ENCODE measurements at regions not wholly inside any gene's neighbourhood (a gene's known extent, or its start where the extent isn't known, plus 50 kb on each side); places are given as distances from the start of the nearest gene placed in this dataset.

DNA sequence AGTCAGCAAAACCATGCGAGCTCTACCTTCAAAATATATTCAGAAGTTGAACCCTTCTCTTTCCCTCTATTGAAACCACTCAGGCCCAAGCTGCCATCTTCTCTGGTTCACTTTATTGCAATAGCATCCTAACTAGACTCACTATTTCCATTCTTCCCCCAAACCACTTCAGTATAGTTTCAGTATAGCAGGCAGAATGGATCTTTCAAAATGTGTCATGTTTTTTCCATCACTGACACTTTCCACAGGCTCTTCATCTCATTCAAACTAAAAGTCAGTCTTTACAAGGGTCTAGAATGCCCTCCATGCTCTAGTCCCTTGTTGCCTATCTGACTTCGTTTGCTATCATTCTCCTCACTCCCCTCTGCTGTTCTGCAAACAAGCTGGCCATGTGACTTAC lies 274.4 kb downstream of the IDS start:
- no peaks in the 10 kb centered on the region for H3K36me3 ChIP-seq (replicated peaks in 1 of 2; ENCODE audit: control insufficient read depth in 2 of 2, insufficient read depth in 2 of 2, low read length in 2 of 2)
- DNase-seq (ENCODE audit: low spot score), result no peak
- no CpG with 5 or more reads among the region's 2 CpGs for WGBS, 2 donors (ENCODE audit: extremely low coverage in 2 of 2, insufficient read length in 2 of 2, insufficient replicate concordance in 1 of 2)
- no peak overlapping the region for H3K14ac ChIP-seq (ENCODE audit: low read length)
- H3K18ac ChIP-seq (ENCODE audit: low read length), result no peak overlapping the region
- no peak overlapping the region for H3K23ac ChIP-seq (ENCODE audit: low read depth, low read length, poor library complexity)
- no peak overlapping the region for H2AK5ac ChIP-seq (ENCODE audit: low read depth, low read length)
- H2BK120ac ChIP-seq (ENCODE audit: low read depth, low read length), result no peak overlapping the region
- no peak overlapping the region for H2BK12ac ChIP-seq (ENCODE audit: low read length)
- H3K4me2 ChIP-seq (ENCODE audit: insufficient read depth, low read length, poor library complexity, severe bottlenecking), result no peak overlapping the region
- H2AFZ ChIP-seq (ENCODE audit: low read length), result no peak overlapping the region
- no peak overlapping the region for H2BK5ac ChIP-seq (ENCODE audit: low read length)
- no peak overlapping the region for H3K27ac ChIP-seq (replicated peaks; ENCODE audit: low read length)
- no peak overlapping the region for H2BK15ac ChIP-seq (ENCODE audit: low read length)
- H3K9ac ChIP-seq (ENCODE audit: low read depth, low read length, poor library complexity), result no peak overlapping the region
- H3K4me1 ChIP-seq (ENCODE audit: control insufficient read depth in 2 of 2, insufficient read depth in 1 of 2, low read depth in 1 of 2, low read length in 2 of 2), result no peaks in the 10 kb centered on the region
- no peak overlapping the region for H4K91ac ChIP-seq (ENCODE audit: low read depth, low read length, poor library complexity)
- no peaks in the 10 kb centered on the region for H3K9me3 ChIP-seq (replicated peaks in 1 of 2; ENCODE audit: control insufficient read depth in 2 of 2, insufficient read depth in 1 of 2, low read depth in 1 of 2, low read length in 2 of 2)
- no peak overlapping the region for H3K4ac ChIP-seq (ENCODE audit: low read length)
- no peak overlapping the region for H3K4me3 ChIP-seq (ENCODE audit: low read length in 2 of 2)
- H3K27me3 ChIP-seq (ENCODE audit: control insufficient read depth in 3 of 3, insufficient read depth in 3 of 3, low read depth in 1 of 3, low read length in 3 of 3), result no peaks in the 10 kb centered on the region
- H4K8ac ChIP-seq (ENCODE audit: low read depth, low read length), result no peak overlapping the region
- H3K79me1 ChIP-seq (ENCODE audit: low read depth, low read length), result no peaks in the 10 kb centered on the region

DNA sequence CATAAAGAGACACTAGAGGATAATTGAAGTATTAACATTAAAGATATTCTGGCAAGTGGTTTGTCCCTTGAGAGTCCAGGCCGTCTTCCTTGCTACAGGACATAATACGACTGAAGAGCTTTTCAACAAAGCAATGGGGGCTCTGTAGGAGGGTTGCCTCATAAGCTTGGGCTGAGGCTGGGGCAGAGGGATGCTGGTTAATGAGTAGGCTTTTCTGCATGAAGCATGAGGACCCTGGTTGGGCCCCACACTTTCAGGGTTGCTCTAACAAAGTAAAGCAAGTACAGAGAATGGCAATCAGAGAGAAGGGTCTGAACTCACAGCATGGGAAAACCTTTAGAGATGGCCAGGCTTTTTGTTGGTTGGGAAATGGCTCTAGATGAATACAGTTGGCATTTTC lies 281.3 kb downstream of the IDS start:
- no peak overlapping the region for H2BK120ac ChIP-seq (ENCODE audit: low read depth, low read length)
- H2BK5ac ChIP-seq (ENCODE audit: low read length), result no peak overlapping the region
- H3K4me3 ChIP-seq (ENCODE audit: low read length in 2 of 2), result no peak overlapping the region
- no peak overlapping the region for H4K8ac ChIP-seq (ENCODE audit: low read depth, low read length)
- H2AFZ ChIP-seq (ENCODE audit: low read length), result no peak overlapping the region
- H3K23ac ChIP-seq (ENCODE audit: low read depth, low read length, poor library complexity), result no peak overlapping the region
- H3K4me1 ChIP-seq (ENCODE audit: control insufficient read depth in 2 of 2, insufficient read depth in 1 of 2, low read depth in 1 of 2, low read length in 2 of 2), result no peaks in the 10 kb centered on the region
- no peak overlapping the region for H3K14ac ChIP-seq (ENCODE audit: low read length)
- DNase-seq (ENCODE audit: low spot score), result no peak
- no peaks in the 10 kb centered on the region for H3K9me3 ChIP-seq (replicated peaks in 1 of 2; ENCODE audit: control insufficient read depth in 2 of 2, insufficient read depth in 1 of 2, low read depth in 1 of 2, low read length in 2 of 2)
- no peak overlapping the region for H2BK12ac ChIP-seq (ENCODE audit: low read length)
- H3K79me1 ChIP-seq (ENCODE audit: low read depth, low read length), result no peaks in the 10 kb centered on the region
- H3K27ac ChIP-seq (replicated peaks; ENCODE audit: low read length), result no peak overlapping the region
- H3K4ac ChIP-seq (ENCODE audit: low read length), result no peak overlapping the region
- H4K91ac ChIP-seq (ENCODE audit: low read depth, low read length, poor library complexity), result no peak overlapping the region
- H3K27me3 ChIP-seq (ENCODE audit: control insufficient read depth in 3 of 3, insufficient read depth in 3 of 3, low read depth in 1 of 3, low read length in 3 of 3), result no peaks in the 10 kb centered on the region
- no peak overlapping the region for H3K9ac ChIP-seq (ENCODE audit: low read depth, low read length, poor library complexity)
- H2AK5ac ChIP-seq (ENCODE audit: low read depth, low read length), result no peak overlapping the region
- WGBS, 2 donors (ENCODE audit: extremely low coverage in 2 of 2, insufficient read length in 2 of 2, insufficient replicate concordance in 1 of 2), result no CpG with 5 or more reads among the region's 2 CpGs
- H3K36me3 ChIP-seq (replicated peaks in 1 of 2; ENCODE audit: control insufficient read depth in 2 of 2, insufficient read depth in 2 of 2, low read length in 2 of 2), result no peaks in the 10 kb centered on the region
- H2BK15ac ChIP-seq (ENCODE audit: low read length), result no peak overlapping the region
- H3K4me2 ChIP-seq (ENCODE audit: insufficient read depth, low read length, poor library complexity, severe bottlenecking), result no peak overlapping the region
- H3K18ac ChIP-seq (ENCODE audit: low read length), result no peak overlapping the region

DNA sequence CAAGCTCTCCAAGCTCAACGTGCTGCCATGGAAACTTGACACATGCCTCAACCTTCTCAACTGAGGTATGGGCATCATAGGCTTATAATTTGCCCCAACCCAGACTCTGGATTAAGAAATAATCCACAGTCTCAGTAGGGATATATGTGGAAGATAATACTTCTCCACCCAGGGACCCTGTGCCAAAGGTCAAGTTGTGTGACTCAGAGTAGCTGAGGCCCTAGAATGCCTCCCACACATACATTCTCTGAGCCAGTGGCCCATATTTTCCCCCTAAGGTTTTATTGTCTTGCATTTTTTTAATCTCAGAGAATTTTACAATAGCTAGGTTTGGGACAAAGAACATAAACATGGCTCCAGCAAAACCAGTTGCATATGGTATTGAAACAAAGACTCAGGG lies 283.1 kb downstream of the IDS start:
- H4K91ac ChIP-seq (ENCODE audit: low read depth, low read length, poor library complexity), result no peak overlapping the region
- no peaks in the 10 kb centered on the region for H3K4me1 ChIP-seq (ENCODE audit: control insufficient read depth in 2 of 2, insufficient read depth in 1 of 2, low read depth in 1 of 2, low read length in 2 of 2)
- H3K79me1 ChIP-seq (ENCODE audit: low read depth, low read length), result no peaks in the 10 kb centered on the region
- no peak overlapping the region for H3K4ac ChIP-seq (ENCODE audit: low read length)
- H2BK5ac ChIP-seq (ENCODE audit: low read length), result no peak overlapping the region
- H2BK12ac ChIP-seq (ENCODE audit: low read length), result no peak overlapping the region
- no peak overlapping the region for H2BK120ac ChIP-seq (ENCODE audit: low read depth, low read length)
- no peak for DNase-seq (ENCODE audit: low spot score)
- no peak overlapping the region for H2AFZ ChIP-seq (ENCODE audit: low read length)
- no peak overlapping the region for H3K18ac ChIP-seq (ENCODE audit: low read length)
- WGBS, 2 donors (ENCODE audit: extremely low coverage in 2 of 2, insufficient read length in 2 of 2, insufficient replicate concordance in 1 of 2), result no CpG with 5 or more reads among the region's 1 CpG
- H3K4me3 ChIP-seq (ENCODE audit: low read length in 2 of 2), result no peak overlapping the region
- no peak overlapping the region for H3K9ac ChIP-seq (ENCODE audit: low read depth, low read length, poor library complexity)
- H2AK5ac ChIP-seq (ENCODE audit: low read depth, low read length), result no peak overlapping the region
- H3K4me2 ChIP-seq (ENCODE audit: insufficient read depth, low read length, poor library complexity, severe bottlenecking), result no peak overlapping the region
- H3K9me3 ChIP-seq (replicated peaks in 1 of 2; ENCODE audit: control insufficient read depth in 2 of 2, insufficient read depth in 1 of 2, low read depth in 1 of 2, low read length in 2 of 2), result no peaks in the 10 kb centered on the region
- H3K27me3 ChIP-seq (ENCODE audit: control insufficient read depth in 3 of 3, insufficient read depth in 3 of 3, low read depth in 1 of 3, low read length in 3 of 3), result no peaks in the 10 kb centered on the region
- no peak overlapping the region for H3K27ac ChIP-seq (replicated peaks; ENCODE audit: low read length)
- no peak overlapping the region for H4K8ac ChIP-seq (ENCODE audit: low read depth, low read length)
- H3K36me3 ChIP-seq (replicated peaks in 1 of 2; ENCODE audit: control insufficient read depth in 2 of 2, insufficient read depth in 2 of 2, low read length in 2 of 2), result no peaks in the 10 kb centered on the region
- no peak overlapping the region for H2BK15ac ChIP-seq (ENCODE audit: low read length)
- H3K23ac ChIP-seq (ENCODE audit: low read depth, low read length, poor library complexity), result no peak overlapping the region
- H3K14ac ChIP-seq (ENCODE audit: low read length), result no peak overlapping the region

DNA sequence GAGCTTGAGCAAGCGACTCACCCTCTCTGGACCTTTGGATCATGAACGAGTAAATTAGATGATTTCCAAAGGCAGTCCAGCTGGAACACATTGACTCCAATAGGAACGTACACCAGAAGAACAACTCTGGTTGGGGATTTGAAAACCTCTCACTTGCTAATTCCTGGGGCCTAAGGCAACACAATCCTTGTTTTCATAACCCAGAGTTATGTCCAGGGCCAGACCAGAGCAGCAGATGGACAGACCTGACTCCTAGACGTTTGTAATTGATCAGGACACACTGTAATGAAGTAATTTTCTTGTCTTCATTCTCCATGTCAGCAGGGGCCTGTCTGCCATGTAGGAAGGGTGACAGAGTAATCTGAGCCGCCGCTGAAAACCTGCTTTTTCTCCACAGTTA lies 283.9 kb downstream of the IDS start:
- Histone ChIP-seq H3K27ac (replicated peaks; ENCODE audit: low read length) (no peak overlapping the region), H2AK5ac (ENCODE audit: low read depth, low read length) (no peak overlapping the region), H3K27me3 (ENCODE audit: control insufficient read depth in 3 of 3, insufficient read depth in 3 of 3, low read depth in 1 of 3, low read length in 3 of 3) (no peaks in the 10 kb centered on the region), H3K4me1 (ENCODE audit: control insufficient read depth in 2 of 2, insufficient read depth in 1 of 2, low read depth in 1 of 2, low read length in 2 of 2) (no peaks in the 10 kb centered on the region), H3K36me3 (replicated peaks in 1 of 2; ENCODE audit: control insufficient read depth in 2 of 2, insufficient read depth in 2 of 2, low read length in 2 of 2) (no peaks in the 10 kb centered on the region), H3K18ac (ENCODE audit: low read length) (no peak overlapping the region), H2BK120ac (ENCODE audit: low read depth, low read length) (no peak overlapping the region), H2BK5ac (ENCODE audit: low read length) (no peak overlapping the region), H3K9ac (ENCODE audit: low read depth, low read length, poor library complexity) (no peak overlapping the region), H3K79me1 (ENCODE audit: low read depth, low read length) (no peaks in the 10 kb centered on the region), H3K23ac (ENCODE audit: low read depth, low read length, poor library complexity) (no peak overlapping the region), H3K4me2 (ENCODE audit: insufficient read depth, low read length, poor library complexity, severe bottlenecking) (no peak overlapping the region), H2BK12ac (ENCODE audit: low read length) (no peak overlapping the region), H4K91ac (ENCODE audit: low read depth, low read length, poor library complexity) (no peak overlapping the region), H3K4ac (ENCODE audit: low read length) (no peak overlapping the region), H2AFZ (ENCODE audit: low read length) (no peak overlapping the region), H3K4me3 (ENCODE audit: low read length in 2 of 2) (no peak overlapping the region), H3K9me3 (replicated peaks in 1 of 2; ENCODE audit: control insufficient read depth in 2 of 2, insufficient read depth in 1 of 2, low read depth in 1 of 2, low read length in 2 of 2) (no peaks in the 10 kb centered on the region), H4K8ac (ENCODE audit: low read depth, low read length) (no peak overlapping the region), H2BK15ac (ENCODE audit: low read length) (no peak overlapping the region), H3K14ac (ENCODE audit: low read length) (no peak overlapping the region)
- WGBS, 2 donors (ENCODE audit: extremely low coverage in 2 of 2, insufficient read length in 2 of 2, insufficient replicate concordance in 1 of 2), result no CpG with 5 or more reads among the region's 6 CpGs
- DNase-seq (ENCODE audit: low spot score), result no peak

Measured in neuronal stem cell (in vitro differentiated cells).